Thoracic aorta (tissue), 2 donors: ENCODE measurements at regions not wholly inside any gene's neighbourhood (a gene's known extent, or its start where the extent isn't known, plus 50 kb on each side); places are given as distances from the start of the nearest gene placed in this dataset.
"Not testable (repeated sequence)": the region's sequence is repeated elsewhere in the genome, so short reads cannot be mapped to it uniquely, and the experiment has no call there.

ENCODE experiments used
- ATAC-seq: fragments of 150-250 bp; one replicate; pipeline ENCODE4 v1.8.0; 2017; ENCODE audit warnings: low read depth; ENCODE audit not compliant: insufficient number of reproducible peaks, low FRiP score
- DNase-seq: peaks from one replicate; pipeline ENCODE4 v3.0.0-alpha.2; 2020; ENCODE audit warnings: low spot score
- H3K27ac ChIP-seq, 2 donors: fragments of 200-600 bp; sonication (generic); 1 replicate in 1 of 2; 2 replicates in 1 of 2; pipeline ENCODE4 v1.5.1; 2016; ENCODE audit warnings: mild to moderate bottlenecking in 2 of 2, moderate library complexity in 2 of 2
- H3K27me3 ChIP-seq: fragments of 200-600 bp; sonication (generic); replicated peaks from 2 replicates; pipeline ENCODE4 v1.6.0; 2016; ENCODE audit warnings: mild to moderate bottlenecking; ENCODE audit not compliant: insufficient read depth
- H3K36me3 ChIP-seq: fragments of 200-600 bp; sonication (generic); one replicate; pipeline ENCODE4 v1.5.1; 2016
- H3K4me1 ChIP-seq, 2 donors: fragments of 200-600 bp; sonication (generic); 1 replicate in 1 of 2; 2 replicates in 1 of 2; pipeline versions ENCODE4 v1.5.1 to v1.6.0; 2016; ENCODE audit warnings: low read depth in 2 of 2, mild to moderate bottlenecking in 1 of 2; ENCODE audit not compliant: control insufficient read depth in 1 of 2
- H3K4me3 ChIP-seq: fragments of 200-600 bp; sonication (generic); 2 replicates; pipeline ENCODE4 v1.5.1; 2016; ENCODE audit warnings: mild to moderate bottlenecking
- H3K9me3 ChIP-seq: fragments of 200-600 bp; sonication (generic); 2 replicates; pipeline ENCODE4 v1.5.1; 2016
- CTCF ChIP-seq: fragments of 200-600 bp; sonication (generic); IDR thresholded peaks from one replicate; pipeline ENCODE4 v1.5.1; 2019; ENCODE audit warnings: antibody characterized with exemption

DNA sequence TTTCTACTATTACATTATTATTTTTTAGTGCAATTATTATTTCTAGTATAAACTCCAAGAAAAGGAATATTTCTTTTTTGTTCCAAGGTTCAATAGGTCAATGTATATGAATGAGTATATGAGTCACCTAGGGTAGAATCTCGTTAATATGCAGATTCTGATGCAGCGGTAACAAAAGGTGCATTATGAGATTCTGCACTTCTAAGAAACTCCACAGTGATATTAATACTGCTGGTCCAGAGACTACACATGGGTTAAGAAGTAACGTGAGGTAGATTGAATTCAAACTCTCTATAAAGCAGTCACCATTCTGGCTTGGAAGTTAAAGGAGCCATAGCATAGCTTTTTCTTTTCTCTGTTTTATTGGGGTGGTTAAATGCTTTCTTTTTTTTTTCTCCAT, 596.2 kb upstream of the TBL1XR1 start:
- Histone ChIP-seq H3K4me3 (no peak overlapping the region), H3K27me3 (no peaks in the 10 kb centered on the region), H3K9me3 (no peaks in the 10 kb centered on the region), H3K27ac (no peak overlapping the region), H3K36me3 (no peaks in the 10 kb centered on the region), H3K4me1 (peaks cover 0 to 13% of the 10 kb centered on the region in 2 donors)
- no peak for TF ChIP-seq CTCF
- DNase-seq, result no peak
- no peak for ATAC-seq

DNA sequence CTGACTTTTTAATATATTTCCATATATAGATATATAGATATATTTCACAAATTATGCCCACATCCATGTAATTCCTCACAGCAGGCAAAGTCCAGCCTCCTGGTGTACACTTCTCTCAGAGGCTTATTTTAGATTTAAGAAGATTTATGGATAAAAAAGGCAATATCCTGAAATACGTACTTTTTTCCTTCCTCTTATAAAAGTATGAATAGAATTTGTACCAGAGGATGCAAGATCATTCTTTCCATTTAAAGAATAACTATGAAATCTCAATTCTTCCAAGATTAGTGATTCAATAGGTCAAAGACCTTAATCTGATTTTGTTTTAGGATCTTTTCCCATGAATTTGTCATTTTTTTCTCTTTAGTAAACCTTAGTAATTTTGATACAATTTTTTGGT, 597.9 kb upstream of the TBL1XR1 start:
- ATAC-seq (no peak), DNase-seq (no peak)
- Histone ChIP-seq H3K27me3 (no peaks in the 10 kb centered on the region), H3K4me1 (peaks cover 0 to 12% of the 10 kb centered on the region in 2 donors), H3K36me3 (no peaks in the 10 kb centered on the region), H3K27ac (no peak overlapping the region), H3K4me3 (no peak overlapping the region), H3K9me3 (no peaks in the 10 kb centered on the region)
- TF ChIP-seq CTCF, result no peak

DNA sequence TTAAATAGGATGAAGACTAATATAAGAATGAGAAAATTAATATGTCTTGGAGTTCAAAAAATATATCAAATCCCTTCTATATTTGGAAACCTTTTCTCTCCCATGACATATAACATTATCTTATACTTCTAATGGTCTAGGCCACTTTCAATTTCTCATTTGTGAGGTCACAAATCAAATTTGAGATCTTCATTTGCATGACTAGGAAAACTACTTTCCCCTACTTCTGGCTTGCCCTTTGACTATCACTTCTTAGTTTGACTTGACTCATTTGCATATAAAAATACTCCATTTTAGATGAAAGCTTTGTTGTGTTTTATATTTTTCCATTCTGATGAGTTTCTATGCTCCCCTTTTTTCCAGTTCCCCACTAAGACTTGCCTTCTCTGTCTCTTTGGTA, 598.6 kb upstream of the TBL1XR1 start:
- H3K27me3 ChIP-seq, result no peaks in the 10 kb centered on the region
- no peaks in the 10 kb centered on the region for H3K9me3 ChIP-seq
- H3K36me3 ChIP-seq, result no peaks in the 10 kb centered on the region
- no peak for TF ChIP-seq CTCF
- no peak for ATAC-seq
- H3K4me3 ChIP-seq, result no peak overlapping the region
- peaks cover 0 to 5% of the 10 kb centered on the region in 2 donors for H3K4me1 ChIP-seq
- H3K27ac ChIP-seq, result no peak overlapping the region
- no peak for DNase-seq

DNA sequence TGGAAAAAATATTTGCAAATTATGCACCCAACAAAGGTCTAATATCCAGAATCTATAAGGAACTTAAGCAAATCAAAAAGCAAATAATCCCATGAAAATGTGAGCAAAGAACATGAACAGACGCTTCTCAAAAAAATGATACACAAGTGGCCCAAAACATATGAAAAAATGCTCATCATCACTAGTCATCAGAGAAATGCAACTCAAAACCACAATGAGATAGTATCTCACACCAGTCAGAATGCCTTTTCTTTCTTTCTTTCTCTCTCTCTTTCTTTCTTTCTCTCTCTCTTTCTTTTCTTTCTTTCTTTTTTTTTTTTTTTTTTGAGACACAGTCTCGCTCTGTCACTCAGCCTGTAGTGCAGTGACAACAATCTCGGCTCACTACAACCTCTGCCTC, 602.9 kb upstream of the TBL1XR1 start:
- not testable (repeated sequence) for DNase-seq, ATAC-seq
- peaks cover 0 to 14% of the 10 kb centered on the region in 2 donors for H3K4me1 ChIP-seq

GRCh38 chr3:177800561-177800960, 603.3 kb upstream of the TBL1XR1 start:
- Histone ChIP-seq H3K27ac (no peak overlapping the region), H3K4me1 (peaks cover 0 to 14% of the 10 kb centered on the region in 2 donors), H3K36me3 (no peaks in the 10 kb centered on the region), H3K4me3 (no peak overlapping the region), H3K9me3 (no peaks in the 10 kb centered on the region), H3K27me3 (no peaks in the 10 kb centered on the region)
- ATAC-seq (no peak), DNase-seq (no peak)
- no peak for TF ChIP-seq CTCF

More for the DNA sequence above, 602.9 kb upstream of the TBL1XR1 start:
- not testable (repeated sequence) for H3K9me3 ChIP-seq, H3K4me3 ChIP-seq, H3K27ac ChIP-seq, H3K27me3 ChIP-seq, H3K36me3 ChIP-seq

- ATAC-seq, result no peak
- Histone ChIP-seq H3K9me3 (no peaks in the 10 kb centered on the region), H3K36me3 (no peaks in the 10 kb centered on the region), H3K27ac (no peak overlapping the region), H3K4me3 (no peak overlapping the region), H3K4me1 (peaks cover 0 to 14% of the 10 kb centered on the region in 2 donors), H3K27me3 (no peaks in the 10 kb centered on the region)
- no peak for DNase-seq
- TF ChIP-seq CTCF, result no peak
Observed at GRCh38 chr3:177802151-177802900, 605.0 kb upstream of the TBL1XR1 start.
